ENCODE measurements at regions not wholly inside any gene's neighbourhood (a gene's known extent, or its start where the extent isn't known, plus 50 kb on each side); places are given as distances from the start of the nearest gene placed in this dataset.

- TF ChIP-seq CTCF (IDR thresholded peaks at IDR 0.05) (no peak), POLR2A (IDR thresholded peaks at IDR 0.05) (no peak)
Observed at GRCh38 chr1:230578616-230579015, 63.7 kb upstream of the COG2 start.
